NT2/D1 (cell line): ENCODE measurements at regions not wholly inside any gene's neighbourhood (a gene's known extent, or its start where the extent isn't known, plus 50 kb on each side); places are given as distances from the start of the nearest gene placed in this dataset.

Experiments
- YY1 ChIP-seq: IDR thresholded peaks from 2 replicates; pipeline ENCODE4 v1.6.1; 2011; ENCODE audit not compliant: insufficient read length, insufficient read depth
- ZNF274 ChIP-seq: IDR thresholded peaks from 2 replicates; pipeline ENCODE4 v1.6.1; 2011; ENCODE audit warnings: mild to moderate bottlenecking, low read depth, low read length

DNA sequence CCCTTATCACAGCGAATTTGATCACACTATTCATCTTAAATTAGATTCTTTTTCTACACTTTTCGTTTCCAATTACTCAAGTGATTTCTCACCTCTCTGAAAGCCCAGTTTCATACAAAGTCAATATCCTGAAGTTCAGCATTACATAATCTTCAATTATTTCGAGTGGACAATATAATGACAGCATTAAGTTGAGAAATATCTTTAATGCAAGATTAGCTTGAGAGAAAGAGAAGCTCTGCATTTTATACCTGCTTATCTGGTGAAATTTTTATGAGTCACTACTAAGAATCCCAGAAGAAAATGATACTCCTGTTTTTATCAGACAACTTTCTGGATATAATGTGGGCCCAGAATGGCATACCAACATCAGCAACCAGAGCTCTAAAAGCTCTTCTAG lies 509.6 kb downstream of the KCNJ2 start:
- TF ChIP-seq YY1 (no peak), ZNF274 (no peak)
